ENCODE measurements at regions not wholly inside any gene's neighbourhood (a gene's known extent, or its start where the extent isn't known, plus 50 kb on each side); places are given as distances from the start of the nearest gene placed in this dataset.
A peak's percentile ranks its signal among the peaks of the same experiment; 100 is the strongest.

DNA sequence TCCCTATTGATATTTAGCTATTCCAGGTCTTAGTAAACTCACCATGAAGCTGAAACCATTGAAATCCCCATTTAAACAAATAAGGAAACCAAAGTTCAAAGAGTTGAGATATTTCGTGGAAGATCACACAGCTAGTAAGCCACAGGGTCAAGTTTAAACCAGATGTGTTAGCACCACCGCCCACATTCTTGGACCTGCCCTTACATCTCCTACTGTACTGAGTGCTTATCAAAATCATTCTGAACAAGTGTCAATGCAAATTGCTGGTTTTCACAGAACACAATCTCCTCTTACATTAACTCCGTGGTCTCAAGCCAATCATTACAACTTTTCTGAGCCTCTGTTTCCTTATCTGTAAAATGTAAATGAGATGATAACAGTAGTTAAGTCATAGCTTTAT lies 676.2 kb downstream of the CDH11 start:
- intact Hi-C loops (cut with DNase I; ENCODE audit: low total_unique reads) = no loop called here
- 22 to 36% (median 32%) methylated on average over 3 of the region's 3 CpGs for WGBS, 5 donors
- Histone ChIP-seq H3K4me3 (no peak overlapping the region), H3K27me3 (no peaks in the 10 kb centered on the region), H3K9me3 (no peaks in the 10 kb centered on the region), H3K4me1 (peaks cover 0 to 3% (median 0%) of the 10 kb centered on the region in 4 donors), H3K27ac (no peak overlapping the region), H3K36me3 (no peaks in the 10 kb centered on the region)
- DNase-seq = peak in 1 of 2 donors; percentile 9
- TF ChIP-seq POLR2A (IDR thresholded peaks at IDR 0.05) (no peak), POLR2AphosphoS5 (IDR thresholded peaks at IDR 0.05) (no peak), CTCF (IDR thresholded peaks at IDR 0.05) (no peak), EP300 (IDR thresholded peaks at IDR 0.05) (no peak)

DNA sequence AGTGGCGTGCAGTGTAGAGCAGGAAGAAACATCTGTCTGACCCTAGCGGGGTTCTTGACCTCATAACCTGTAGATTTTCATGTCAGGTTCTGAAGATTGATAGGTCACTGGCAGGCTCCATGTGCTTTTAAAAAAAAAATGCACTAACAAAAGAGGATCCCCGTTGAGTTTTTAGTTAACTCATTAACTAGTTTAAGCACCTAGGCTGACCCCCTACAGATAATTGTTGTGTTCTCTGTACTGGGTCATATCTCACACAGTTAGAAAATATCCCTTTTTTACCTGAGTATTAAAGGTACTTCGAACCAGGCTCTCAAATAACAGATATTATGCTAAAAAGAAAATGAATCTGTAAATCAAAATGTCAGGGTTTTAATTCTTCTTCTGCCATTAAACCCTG lies 676.6 kb downstream of the CDH11 start:
- WGBS, 5 donors = 44 to 59% (median 51%) methylated on average over 4 of the region's 4 CpGs
- no peaks in the 10 kb centered on the region for H3K9me3 ChIP-seq
- intact Hi-C loops (cut with DNase I; ENCODE audit: low total_unique reads) = no loop called here

DNA sequence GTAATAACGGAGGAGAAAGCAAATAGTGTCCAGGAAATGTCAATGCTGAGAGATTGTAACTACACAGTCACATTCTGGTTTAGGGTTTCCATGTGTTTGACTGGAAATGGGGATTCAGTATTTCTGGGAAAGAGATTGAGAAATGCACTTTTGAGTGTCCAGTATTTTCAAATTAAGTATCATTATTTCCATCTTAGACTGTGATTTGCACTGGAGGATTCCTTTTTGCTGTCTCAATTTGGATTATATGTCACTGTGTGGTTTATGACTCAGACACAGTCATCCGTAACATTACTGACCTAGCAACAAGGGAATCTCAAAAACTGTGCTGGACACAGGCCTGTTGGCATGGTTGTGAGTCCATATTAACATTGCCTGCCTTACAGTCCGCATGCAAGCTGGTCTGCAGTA lies 681.4 kb downstream of the CDH11 start:
- no peak overlapping the region for H3K4me3 ChIP-seq
- intact Hi-C loops (cut with DNase I; ENCODE audit: low total_unique reads) = no loop called here
- peak in 1 of 2 donors; percentile 14 for DNase-seq
- H3K36me3 ChIP-seq = no peaks in the 10 kb centered on the region
- H3K9me3 ChIP-seq = no peaks in the 10 kb centered on the region
- H3K27me3 ChIP-seq = no peaks in the 10 kb centered on the region
- TF ChIP-seq POLR2AphosphoS5 (IDR thresholded peaks at IDR 0.05) (peak in 1 of 3 donors; percentile 74), EP300 (IDR thresholded peaks at IDR 0.05) (no peak)
- H3K27ac ChIP-seq = peak overlapping the region in 1 of 5 donors; percentile 36
- H3K4me1 ChIP-seq = peaks cover 0 to 10% (median 0%) of the 10 kb centered on the region in 4 donors
- WGBS, 5 donors = 38 to 65% (median 57%) methylated on average over 3 of the region's 3 CpGs

More for the DNA sequence above, 676.6 kb downstream of the CDH11 start:
- no peaks in the 10 kb centered on the region for H3K36me3 ChIP-seq
- no peaks in the 10 kb centered on the region for H3K27me3 ChIP-seq
- no peak overlapping the region for H3K27ac ChIP-seq
- DNase-seq = no peak
- no peak for TF ChIP-seq POLR2AphosphoS5 (IDR thresholded peaks at IDR 0.05)
- TF ChIP-seq POLR2A (IDR thresholded peaks at IDR 0.05) = no peak
- TF ChIP-seq CTCF (IDR thresholded peaks at IDR 0.05) = no peak
- TF ChIP-seq EP300 (IDR thresholded peaks at IDR 0.05) = no peak
- peaks cover 0 to 7% (median 0%) of the 10 kb centered on the region in 4 donors for H3K4me1 ChIP-seq
- H3K4me3 ChIP-seq = no peak overlapping the region

GRCh38 chr16:64440005-64440404 lies 681.9 kb downstream of the CDH11 start:
- WGBS, 5 donors = 87 to 95% (median 91%) methylated on average over 5 of the region's 5 CpGs

More at GRCh38 chr16:64440005-64440404, 681.9 kb downstream of the CDH11 start:
- no peaks in the 10 kb centered on the region for H3K9me3 ChIP-seq
- no peaks in the 10 kb centered on the region for H3K27me3 ChIP-seq
- peaks cover 0 to 10% (median 0%) of the 10 kb centered on the region in 4 donors for H3K4me1 ChIP-seq
- no peak overlapping the region for H3K4me3 ChIP-seq
- peak overlapping the region in 1 of 5 donors; percentile 36 for H3K27ac ChIP-seq
- DNase-seq = no peak
- TF ChIP-seq POLR2A (IDR thresholded peaks at IDR 0.05) = no peak
- TF ChIP-seq CTCF (IDR thresholded peaks at IDR 0.05) = no peak
- no peak for TF ChIP-seq EP300 (IDR thresholded peaks at IDR 0.05)
- TF ChIP-seq POLR2AphosphoS5 (IDR thresholded peaks at IDR 0.05) = no peak
- H3K36me3 ChIP-seq = no peaks in the 10 kb centered on the region
- intact Hi-C loops (cut with DNase I; ENCODE audit: low total_unique reads) = no loop called here

Measured in stomach (tissue), 8 donors.